HL-60 (cell line): ENCODE measurements at regions not wholly inside any gene's neighbourhood (a gene's known extent, or its start where the extent isn't known, plus 50 kb on each side); places are given as distances from the start of the nearest gene placed in this dataset.
A peak's percentile ranks its signal among the peaks of the same experiment; 100 is the strongest.

ENCODE experiments used
- DNase-seq, 2 experiments: peaks; one replicate each; pipeline ENCODE4 v3.0.0-alpha.2; 2010 to 2020; ENCODE audit warnings: low read depth in 1 of 2, low spot score in 1 of 2
- H3K27ac ChIP-seq: fragments of 250-450 bp; sonication (Bioruptor Pico); replicated peaks from 2 replicates; pipeline ENCODE4 v1.5.1; 2020; ENCODE audit warnings: mild to moderate bottlenecking, moderate library complexity
- H3K27me3 ChIP-seq: fragments of 250-450 bp; sonication (Bioruptor Pico); 2 replicates; pipeline ENCODE4 v1.5.1; 2021; ENCODE audit warnings: mild to moderate bottlenecking, moderate library complexity; ENCODE audit not compliant: insufficient read depth, poor library complexity, severe bottlenecking
- H3K4me3 ChIP-seq: replicated peaks from 2 replicates; pipeline ENCODE4 v1.5.1; 2011; ENCODE audit warnings: mild to moderate bottlenecking, control low read depth, low read length; ENCODE audit not compliant: insufficient read depth
- CTCF ChIP-seq: IDR thresholded peaks from one replicate; pipeline ENCODE4 v1.5.1; 2011; ENCODE audit warnings: low read length, control low read depth, inconsistent platforms; ENCODE audit not compliant: insufficient read depth
- GABPA ChIP-seq: IDR thresholded peaks from 2 replicates; pipeline ENCODE4 v1.6.1; 2012; ENCODE audit warnings: low read depth
- POLR2AphosphoS5 ChIP-seq: IDR thresholded peaks from 2 replicates; pipeline ENCODE4 v1.6.1; 2012; ENCODE audit warnings: low read depth
- SPI1 ChIP-seq: IDR thresholded peaks from 2 replicates; pipeline ENCODE4 v1.6.1; 2012; ENCODE audit warnings: low read depth, mild to moderate bottlenecking, borderline replicate concordance
- TF ChIP-seq, protein P1 (sequence below): IDR thresholded peaks from 2 replicates; pipeline ENCODE4 v1.6.1; 2012; ENCODE audit warnings: low read depth; ENCODE audit not compliant: insufficient replicate concordance

DNA sequence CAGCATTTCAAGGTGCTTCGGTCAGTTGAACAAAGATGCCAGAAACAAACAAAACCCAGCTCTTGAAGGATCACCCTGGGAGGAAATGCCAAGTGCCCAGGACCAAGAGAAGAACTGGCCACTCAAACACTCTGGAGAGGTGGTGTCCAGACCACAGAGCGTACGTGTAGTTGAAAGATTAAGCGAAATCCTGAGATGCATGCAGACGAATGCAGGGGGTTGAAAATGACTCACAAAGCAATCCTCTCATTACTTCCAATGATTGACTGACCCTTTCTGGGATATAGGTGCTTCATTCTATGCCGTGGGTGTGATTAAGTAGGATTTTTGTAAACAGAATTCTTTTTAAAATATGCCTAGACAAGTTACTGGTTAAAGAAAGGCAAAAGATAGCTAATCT lies 71.5 kb upstream of the ATXN1 start:
- H3K4me3 ChIP-seq: no peak overlapping the region
- no peak for TF ChIP-seq SPI1
- no peak for DNase-seq
- H3K27ac ChIP-seq: no peak overlapping the region
- no peaks in the 10 kb centered on the region for H3K27me3 ChIP-seq

- no peak overlapping the region for H3K27ac ChIP-seq
- no peak for DNase-seq
- TF ChIP-seq SPI1 (peak; percentile 42; the same call in 1 of the 2 replicates), CTCF (no peak)
- H3K27me3 ChIP-seq: no peaks in the 10 kb centered on the region
- no peak overlapping the region for H3K4me3 ChIP-seq
These were observed 70.8 kb upstream of the ATXN1 start for GRCh38 chr6:16832043-16832567.

GRCh38 chr6:16831136-16831535 lies 69.9 kb upstream of the ATXN1 start:
- no peaks in the 10 kb centered on the region for H3K27me3 ChIP-seq
- H3K4me3 ChIP-seq: no peak overlapping the region
- TF ChIP-seq POLR2AphosphoS5 (no peak), GABPA (no peak), CTCF (no peak), SPI1 (no peak)
- TF ChIP-seq, protein P1, sequence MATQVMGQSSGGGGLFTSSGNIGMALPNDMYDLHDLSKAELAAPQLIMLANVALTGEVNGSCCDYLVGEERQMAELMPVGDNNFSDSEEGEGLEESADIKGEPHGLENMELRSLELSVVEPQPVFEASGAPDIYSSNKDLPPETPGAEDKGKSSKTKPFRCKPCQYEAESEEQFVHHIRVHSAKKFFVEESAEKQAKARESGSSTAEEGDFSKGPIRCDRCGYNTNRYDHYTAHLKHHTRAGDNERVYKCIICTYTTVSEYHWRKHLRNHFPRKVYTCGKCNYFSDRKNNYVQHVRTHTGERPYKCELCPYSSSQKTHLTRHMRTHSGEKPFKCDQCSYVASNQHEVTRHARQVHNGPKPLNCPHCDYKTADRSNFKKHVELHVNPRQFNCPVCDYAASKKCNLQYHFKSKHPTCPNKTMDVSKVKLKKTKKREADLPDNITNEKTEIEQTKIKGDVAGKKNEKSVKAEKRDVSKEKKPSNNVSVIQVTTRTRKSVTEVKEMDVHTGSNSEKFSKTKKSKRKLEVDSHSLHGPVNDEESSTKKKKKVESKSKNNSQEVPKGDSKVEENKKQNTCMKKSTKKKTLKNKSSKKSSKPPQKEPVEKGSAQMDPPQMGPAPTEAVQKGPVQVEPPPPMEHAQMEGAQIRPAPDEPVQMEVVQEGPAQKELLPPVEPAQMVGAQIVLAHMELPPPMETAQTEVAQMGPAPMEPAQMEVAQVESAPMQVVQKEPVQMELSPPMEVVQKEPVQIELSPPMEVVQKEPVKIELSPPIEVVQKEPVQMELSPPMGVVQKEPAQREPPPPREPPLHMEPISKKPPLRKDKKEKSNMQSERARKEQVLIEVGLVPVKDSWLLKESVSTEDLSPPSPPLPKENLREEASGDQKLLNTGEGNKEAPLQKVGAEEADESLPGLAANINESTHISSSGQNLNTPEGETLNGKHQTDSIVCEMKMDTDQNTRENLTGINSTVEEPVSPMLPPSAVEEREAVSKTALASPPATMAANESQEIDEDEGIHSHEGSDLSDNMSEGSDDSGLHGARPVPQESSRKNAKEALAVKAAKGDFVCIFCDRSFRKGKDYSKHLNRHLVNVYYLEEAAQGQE: no peak
- H3K27ac ChIP-seq: no peak overlapping the region
- no peak for DNase-seq

- DNase-seq: no peak
- TF ChIP-seq, protein P1: no peak
- TF ChIP-seq SPI1: no peak
- no peak for TF ChIP-seq GABPA
- no peak for TF ChIP-seq POLR2AphosphoS5
- no peak for TF ChIP-seq CTCF
- no peaks in the 10 kb centered on the region for H3K27me3 ChIP-seq
- H3K27ac ChIP-seq: no peak overlapping the region
- H3K4me3 ChIP-seq: no peak overlapping the region
These were observed 66.8 kb upstream of the ATXN1 start for GRCh38 chr6:16828058-16828457.
